ENCODE measurements at regions not wholly inside any gene's neighbourhood (a gene's known extent, or its start where the extent isn't known, plus 50 kb on each side); places are given as distances from the start of the nearest gene placed in this dataset.

DNA sequence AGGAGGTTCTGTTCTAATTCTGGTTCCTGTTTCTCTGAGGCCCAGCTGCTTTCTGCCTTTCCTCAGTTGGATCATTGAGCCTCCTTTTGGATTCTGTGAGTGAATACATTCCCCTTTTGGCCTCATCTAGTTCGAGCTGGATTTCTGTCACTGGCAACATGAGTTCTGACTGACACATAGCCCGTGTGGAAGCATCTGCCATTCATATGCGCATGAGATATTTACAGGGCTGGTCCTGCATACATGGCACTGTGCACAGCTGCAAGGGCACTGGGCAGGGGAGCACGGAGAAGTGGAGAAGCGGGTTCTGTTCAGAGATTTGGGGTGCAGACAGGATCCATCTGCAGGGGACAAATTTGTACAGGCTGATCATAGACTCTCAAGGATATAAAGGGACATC lies 352.8 kb downstream of the RPS24 start:
- H3K27ac ChIP-seq: no peak overlapping the region
- no peaks in the 10 kb centered on the region for H3K4me1 ChIP-seq
- 66 to 86% methylated on average over 5 of the region's 5 CpGs for WGBS, 2 donors
- intact Hi-C loops (cut with DNase I): no loop called here
- H3K27me3 ChIP-seq: no peaks in the 10 kb centered on the region
- DNase-seq: no peak
- TF ChIP-seq POLR2A (IDR thresholded peaks at IDR 0.05): no peak
- TF ChIP-seq CTCF (IDR thresholded peaks at IDR 0.05): no peak
- H3K36me3 ChIP-seq: no peaks in the 10 kb centered on the region
- no peaks in the 10 kb centered on the region for H3K9me3 ChIP-seq
- no peak overlapping the region for H3K4me3 ChIP-seq (replicated peaks in 1 of 3)

- TF ChIP-seq CTCF (IDR thresholded peaks at IDR 0.05) (no peak), POLR2A (IDR thresholded peaks at IDR 0.05) (no peak)
- DNase-seq: no peak
- no peaks in the 10 kb centered on the region for H3K36me3 ChIP-seq
- WGBS, 2 donors: 88 to 93% methylated on average over 9 of the region's 9 CpGs
- no peak overlapping the region for H3K27ac ChIP-seq
- intact Hi-C loops (cut with DNase I): no loop called here
- H3K4me1 ChIP-seq: no peaks in the 10 kb centered on the region
- no peaks in the 10 kb centered on the region for H3K27me3 ChIP-seq
- no peaks in the 10 kb centered on the region for H3K9me3 ChIP-seq
- no peak overlapping the region for H3K4me3 ChIP-seq (replicated peaks in 1 of 3)
These were observed 354.8 kb downstream of the RPS24 start for GRCh38 chr10:78388331-78389050.

GRCh38 chr10:78389419-78389818 lies 355.8 kb downstream of the RPS24 start:
- Histone ChIP-seq H3K36me3 (no peaks in the 10 kb centered on the region), H3K4me1 (no peaks in the 10 kb centered on the region), H3K27ac (no peak overlapping the region), H3K9me3 (no peaks in the 10 kb centered on the region), H3K4me3 (replicated peaks in 1 of 3) (no peak overlapping the region), H3K27me3 (no peaks in the 10 kb centered on the region)
- WGBS, 2 donors: 85 to 95% methylated on average over 3 of the region's 3 CpGs
- no peak for DNase-seq
- intact Hi-C loops (cut with DNase I): no loop called here
- no peak for TF ChIP-seq CTCF (IDR thresholded peaks at IDR 0.05)
- no peak for TF ChIP-seq POLR2A (IDR thresholded peaks at IDR 0.05)

DNA sequence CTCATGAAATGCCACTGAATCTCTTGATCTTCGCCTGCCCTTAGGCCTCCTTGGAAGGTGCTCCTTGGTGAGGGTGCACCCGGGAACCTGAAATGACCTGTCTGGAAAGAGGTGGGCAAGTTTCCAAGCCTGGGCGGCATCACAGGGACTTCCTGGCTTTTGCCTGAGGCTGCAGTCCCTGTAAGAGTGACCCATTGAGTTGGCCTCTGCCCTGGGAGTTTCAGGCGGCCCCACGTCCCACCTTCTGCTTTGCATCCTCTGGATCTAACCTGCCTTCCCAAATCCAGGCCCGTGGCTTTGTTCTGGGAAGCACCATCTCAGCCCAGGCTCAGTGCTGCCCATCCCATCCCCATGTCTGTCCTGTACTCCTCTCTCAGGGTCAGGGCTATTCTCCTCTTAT lies 356.4 kb downstream of the RPS24 start:
- Histone ChIP-seq H3K9me3 (no peaks in the 10 kb centered on the region), H3K4me3 (replicated peaks in 1 of 3) (no peak overlapping the region), H3K36me3 (no peaks in the 10 kb centered on the region), H3K4me1 (no peaks in the 10 kb centered on the region), H3K27ac (no peak overlapping the region), H3K27me3 (no peaks in the 10 kb centered on the region)
- intact Hi-C loops (cut with DNase I): no loop called here
- WGBS, 2 donors: 91 to 95% methylated on average over 3 to 6 of the region's 6 CpGs
- no peak for TF ChIP-seq POLR2A (IDR thresholded peaks at IDR 0.05)
- TF ChIP-seq CTCF (IDR thresholded peaks at IDR 0.05): no peak
- DNase-seq: no peak

DNA sequence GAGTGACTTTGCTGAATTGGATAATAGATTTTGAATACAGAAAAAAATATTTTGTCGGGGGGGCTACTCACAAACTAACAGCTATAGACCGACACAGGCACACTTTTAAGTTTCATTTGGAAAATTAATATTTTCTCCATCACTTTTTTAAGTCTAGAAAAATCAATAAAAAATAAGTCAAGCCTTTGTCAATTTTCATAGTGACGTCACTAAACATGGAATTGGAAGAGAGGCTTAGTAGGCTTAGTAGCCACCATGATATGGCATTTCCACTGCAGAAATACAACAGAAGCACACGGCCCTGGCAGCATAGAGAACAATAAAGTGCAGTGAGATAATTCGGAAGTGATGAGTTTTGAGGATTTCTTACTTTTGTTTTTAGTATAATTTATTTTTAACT lies 357.2 kb downstream of the RPS24 start:
- Histone ChIP-seq H3K4me3 (replicated peaks in 1 of 3) (no peak overlapping the region), H3K9me3 (no peaks in the 10 kb centered on the region), H3K27ac (no peak overlapping the region), H3K4me1 (no peaks in the 10 kb centered on the region), H3K36me3 (no peaks in the 10 kb centered on the region), H3K27me3 (no peaks in the 10 kb centered on the region)
- intact Hi-C loops (cut with DNase I): no loop called here
- 94 to 96% methylated on average over 5 of the region's 5 CpGs for WGBS, 2 donors
- TF ChIP-seq CTCF (IDR thresholded peaks at IDR 0.05): no peak
- TF ChIP-seq POLR2A (IDR thresholded peaks at IDR 0.05): no peak
- no peak for DNase-seq

All from thyroid gland (tissue), 4 donors.